ENCODE measurements at regions not wholly inside any gene's neighbourhood (a gene's known extent, or its start where the extent isn't known, plus 50 kb on each side); places are given as distances from the start of the nearest gene placed in this dataset.

GRCh38 chr3:86176445-86176784 is 814.5 kb downstream of the VGLL3 start:
- no peak for DNase-seq (ENCODE audit: low read depth in 2 of 2)

DNA sequence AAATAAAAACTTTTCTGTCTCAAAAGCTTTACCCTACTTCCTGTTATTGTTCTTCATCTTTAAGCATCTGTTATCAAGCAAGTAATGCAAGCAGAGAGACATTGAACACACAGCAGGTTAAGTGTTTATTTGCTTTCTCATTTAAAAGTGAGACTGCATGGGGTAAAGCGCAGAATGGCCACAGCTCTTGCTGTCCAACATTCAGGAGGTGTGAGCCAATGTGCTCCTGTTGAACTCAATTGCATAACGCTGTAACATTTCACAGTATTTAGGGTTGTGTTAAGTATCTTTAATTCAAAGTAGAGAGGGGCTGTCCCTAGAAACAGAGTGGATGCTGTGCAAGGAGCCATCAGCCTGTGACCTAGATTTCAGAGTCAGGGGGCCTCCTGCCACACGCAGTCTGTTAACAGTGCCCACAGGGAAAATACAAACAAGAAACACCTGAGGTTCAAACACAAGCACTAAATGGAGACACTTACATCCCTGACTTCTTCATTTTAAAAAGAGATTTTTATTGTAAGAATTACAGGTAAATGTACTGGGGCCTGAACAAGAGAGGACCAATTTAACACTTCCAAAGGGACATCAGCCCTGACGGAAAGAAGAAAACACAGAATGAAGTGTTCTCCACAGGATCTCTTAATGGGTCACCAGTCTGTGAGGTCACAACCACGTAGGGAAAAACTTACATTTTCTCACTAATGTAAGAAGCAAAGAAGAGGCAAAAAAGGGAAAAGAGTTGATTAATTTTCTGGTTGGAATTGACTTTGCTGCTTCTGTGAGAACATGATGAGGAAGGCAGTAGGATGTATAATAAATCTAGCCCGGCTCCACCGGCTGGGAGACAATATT is 815.1 kb downstream of the VGLL3 start:
- no peak for DNase-seq (ENCODE audit: low read depth in 2 of 2)

- no peak for DNase-seq (ENCODE audit: low read depth in 2 of 2)
Observed at GRCh38 chr3:86175051-86175536, 815.9 kb downstream of the VGLL3 start.

DNA sequence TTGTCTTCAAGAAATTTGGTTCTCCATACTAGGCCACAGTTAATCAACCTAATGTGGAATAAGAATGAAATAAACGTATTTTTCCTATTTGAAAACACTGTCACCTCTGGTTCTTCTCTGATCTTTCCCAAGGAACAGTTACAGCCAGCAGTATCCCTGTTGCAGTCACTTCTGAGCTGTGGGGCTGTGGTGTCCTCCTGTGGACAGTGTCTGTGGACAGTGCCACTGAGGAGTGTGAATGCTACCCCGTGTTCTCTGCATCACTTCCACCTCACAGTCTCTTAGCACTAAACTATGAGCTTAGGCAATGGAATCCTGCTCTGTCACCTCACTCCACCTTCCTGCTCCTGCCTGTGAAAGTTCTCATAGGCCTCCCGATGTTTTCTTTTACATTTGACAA is 817.5 kb downstream of the VGLL3 start:
- no peak for DNase-seq (ENCODE audit: low read depth in 2 of 2)

GRCh38 chr3:86168512-86168911 is 822.4 kb downstream of the VGLL3 start:
- DNase-seq (ENCODE audit: low read depth in 2 of 2), result no peak

DNA sequence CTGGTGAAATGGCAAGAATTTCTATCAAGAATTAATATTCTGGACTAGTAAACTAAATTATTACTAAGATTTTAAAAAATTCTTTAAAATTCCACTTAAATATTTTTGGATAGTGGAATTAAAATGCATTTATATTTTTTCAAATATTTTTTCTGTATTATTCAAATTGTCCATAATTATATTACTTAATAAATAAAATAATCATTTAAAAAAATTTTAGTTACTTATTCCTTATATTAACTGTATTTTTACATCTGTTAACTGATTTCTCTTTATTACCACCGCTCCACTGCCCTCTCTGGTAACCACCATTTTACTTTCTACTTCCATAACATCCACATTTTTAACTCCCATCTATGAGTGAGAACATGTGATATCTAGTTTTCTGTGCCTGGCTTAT is 828.4 kb downstream of the VGLL3 start:
- no peak for DNase-seq (ENCODE audit: low read depth in 2 of 2)

- DNase-seq (ENCODE audit: low read depth in 2 of 2), result no peak
Observed at GRCh38 chr3:86161493-86161892, 829.5 kb downstream of the VGLL3 start.

- no peak for DNase-seq (ENCODE audit: low read depth in 2 of 2)
Observed at GRCh38 chr3:86152620-86153019, 838.3 kb downstream of the VGLL3 start.

DNA sequence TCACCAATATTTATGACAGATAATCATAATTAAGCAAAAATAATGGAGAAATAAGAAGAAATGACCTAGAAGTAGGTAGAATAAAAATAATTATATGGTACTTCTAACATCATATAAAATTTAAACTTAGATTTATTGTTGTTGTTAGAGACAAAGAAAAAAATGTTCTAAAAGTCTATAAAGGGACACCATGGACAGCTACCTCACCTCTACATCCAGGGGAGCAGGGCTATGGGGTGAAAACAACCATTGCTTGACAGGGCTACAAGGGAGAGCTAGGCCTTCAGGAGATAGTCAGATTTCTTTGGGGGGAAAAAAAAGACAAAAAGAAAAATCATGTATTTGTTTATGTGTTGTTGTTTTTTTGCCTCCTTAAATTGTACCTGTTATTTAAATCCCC is 841.9 kb downstream of the VGLL3 start:
- DNase-seq (ENCODE audit: low read depth in 2 of 2), result no peak

- DNase-seq (ENCODE audit: low read depth in 2 of 2), result no peak
Observed at GRCh38 chr3:86147119-86147518, 843.8 kb downstream of the VGLL3 start.

DNA sequence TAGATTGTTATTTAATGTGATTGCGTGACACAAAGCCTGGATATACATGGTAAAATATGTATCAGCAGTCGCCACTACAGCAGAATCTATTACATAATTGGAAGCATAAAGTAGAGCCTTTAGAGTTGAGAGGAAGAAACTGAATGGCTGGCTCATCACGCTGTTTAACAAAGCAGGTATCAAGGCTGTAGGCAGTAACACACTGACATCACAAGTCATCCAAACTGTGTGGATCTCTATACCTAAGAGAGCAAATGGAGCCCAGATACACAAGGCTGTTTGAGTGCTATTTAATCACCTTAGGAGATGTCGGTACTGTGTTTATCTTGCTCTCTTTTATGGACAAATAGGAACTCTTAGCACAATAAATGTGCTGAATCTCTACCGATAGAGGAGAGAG is 864.4 kb downstream of the VGLL3 start:
- DNase-seq (ENCODE audit: low read depth in 2 of 2), result no peak

All from lung microvascular endothelial cell (primary cell).